ENCODE measurements at regions not wholly inside any gene's neighbourhood (a gene's known extent, or its start where the extent isn't known, plus 50 kb on each side); places are given as distances from the start of the nearest gene placed in this dataset.

GRCh38 chr6:87788141-87788540, 86.1 kb upstream of the AKIRIN2 start:
- no peak overlapping the region for H3K27ac ChIP-seq (ENCODE audit: insufficient read depth, low read depth, low read length)
- H3K36me3 ChIP-seq (ENCODE audit: control insufficient read depth in 2 of 2, extremely low read depth in 1 of 2, insufficient read depth in 2 of 2, low read length in 2 of 2), result no peaks in the 10 kb centered on the region
- BruUV-seq (replicated peaks), result no TSS peak
- no peaks in the 10 kb centered on the region for H3K9me1 ChIP-seq (replicated peaks; ENCODE audit: control insufficient read depth, extremely low read depth, insufficient read depth, low read length)
- FAIRE-seq (no peak), DNase-seq (ENCODE audit: low read depth, low spot score) (no peak)
- peaks cover 0 to 2% of the 10 kb centered on the region in 2 experiments for H3K27me3 ChIP-seq (ENCODE audit: control insufficient read depth in 2 of 2, insufficient read depth in 2 of 2, low read length in 2 of 2)
- H4K20me1 ChIP-seq (replicated peaks; ENCODE audit: control insufficient read depth, extremely low read depth, insufficient read depth, low read length), result no peaks in the 10 kb centered on the region
- intact Hi-C loops (cut with micrococcal nuclease), result no loop called here
- no peak overlapping the region for H3K9ac ChIP-seq (replicated peaks; ENCODE audit: extremely low read depth, insufficient read depth, low read length)
- H3K4me2 ChIP-seq (ENCODE audit: insufficient read depth, low read length), result no peak overlapping the region
- dilution Hi-C loops (cut with MboI; ENCODE audit: extremely low pct_ligation_motif_present, low sequenced_read_pairs), result no loop called here
- no peak overlapping the region for H2AFZ ChIP-seq (ENCODE audit: low read depth, low read length)
- TF ChIP-seq POLR2A (IDR thresholded peaks at IDR 0.05; ENCODE audit: low read depth, low read length) (no peak), JUN (IDR thresholded peaks at IDR 0.05; ENCODE audit: borderline replicate concordance, insufficient read depth, insufficient read length, low read depth) (no peak), EZH2 (IDR thresholded peaks at IDR 0.05; ENCODE audit: borderline replicate concordance, low read depth, low read length, severe bottlenecking) (no peak), MAX (IDR thresholded peaks at IDR 0.05; ENCODE audit: insufficient read depth, insufficient read length) (no peak), CTCF (IDR thresholded peaks at IDR 0.05; ENCODE audit: extremely low read depth in 1 of 2, insufficient read depth in 1 of 2, low read depth in 1 of 2, low read length in 2 of 2) (no peak), FOS (IDR thresholded peaks at IDR 0.05; ENCODE audit: borderline replicate concordance, insufficient read depth, low read length) (no peak), POLR2AphosphoS5 (IDR thresholded peaks at IDR 0.05; ENCODE audit: insufficient read depth, low read depth, low read length) (no peak), GATA2 (IDR thresholded peaks at IDR 0.05; ENCODE audit: insufficient read depth, insufficient read length, low read depth, low read length) (no peak), MYC (IDR thresholded peaks at IDR 0.05; ENCODE audit: low read depth, low read length) (no peak)
- H3K9me3 ChIP-seq (replicated peaks; ENCODE audit: control insufficient read depth, insufficient read depth, low read length), result no peaks in the 10 kb centered on the region
- H3K4me3 ChIP-seq (replicated peaks in 1 of 3; ENCODE audit: insufficient read depth in 1 of 3, low read depth in 1 of 3, low read length in 3 of 3), result no peak overlapping the region
- peaks cover 10% of the 10 kb centered on the region for H3K4me1 ChIP-seq (ENCODE audit: control insufficient read depth, extremely low read depth, insufficient read depth, low read length)
- ChIA-PET CTCF (no interaction called here), POLR2A (no interaction called here)
- no peaks in the 10 kb centered on the region for H3K79me2 ChIP-seq (ENCODE audit: control insufficient read depth, insufficient read depth, low read length)
